ENCODE measurements at regions not wholly inside any gene's neighbourhood (a gene's known extent, or its start where the extent isn't known, plus 50 kb on each side); places are given as distances from the start of the nearest gene placed in this dataset.
"Not testable (repeated sequence)": the region's sequence is repeated elsewhere in the genome, so short reads cannot be mapped to it uniquely, and the experiment has no call there.

GRCh38 chr17:79560527-79560926, 50.3 kb downstream of the RBFOX3 start:
- no peak for DNase-seq

DNA sequence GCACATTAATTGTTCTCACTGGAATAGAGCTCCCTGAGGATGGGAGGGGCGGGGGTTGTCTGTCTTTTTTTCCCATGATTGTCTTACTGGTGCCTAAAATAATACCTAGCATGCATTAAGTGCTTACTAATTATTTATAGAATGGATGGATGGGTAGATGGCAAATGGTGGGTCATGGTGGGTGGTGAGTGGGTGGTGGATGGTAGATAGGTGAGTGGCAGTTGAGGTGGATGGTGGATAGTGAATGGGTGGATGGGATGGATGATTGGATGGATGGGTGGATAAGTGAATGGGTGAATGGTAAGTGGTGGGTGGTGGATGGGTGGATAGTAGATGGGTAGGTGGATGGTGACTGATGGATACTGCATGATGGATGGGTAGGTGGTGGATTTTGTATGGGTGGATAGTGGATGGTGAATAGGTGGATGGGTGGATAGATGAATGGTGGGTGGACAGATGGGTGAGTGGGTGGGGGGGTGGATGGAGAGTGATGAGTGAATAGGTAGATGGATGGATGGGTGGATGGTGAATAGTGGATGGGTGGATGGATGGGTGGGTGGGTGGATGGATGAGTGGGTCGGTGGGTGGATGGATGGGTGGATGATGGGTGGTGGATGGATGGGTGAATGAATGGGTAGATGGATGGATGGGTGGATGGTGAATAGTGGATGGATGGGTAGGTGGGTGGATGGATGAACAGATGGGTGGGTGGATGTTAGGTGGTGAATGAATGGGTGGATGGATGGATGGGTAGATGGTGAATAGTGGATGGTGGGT, 51.6 kb downstream of the RBFOX3 start:
- no peak for DNase-seq

DNA sequence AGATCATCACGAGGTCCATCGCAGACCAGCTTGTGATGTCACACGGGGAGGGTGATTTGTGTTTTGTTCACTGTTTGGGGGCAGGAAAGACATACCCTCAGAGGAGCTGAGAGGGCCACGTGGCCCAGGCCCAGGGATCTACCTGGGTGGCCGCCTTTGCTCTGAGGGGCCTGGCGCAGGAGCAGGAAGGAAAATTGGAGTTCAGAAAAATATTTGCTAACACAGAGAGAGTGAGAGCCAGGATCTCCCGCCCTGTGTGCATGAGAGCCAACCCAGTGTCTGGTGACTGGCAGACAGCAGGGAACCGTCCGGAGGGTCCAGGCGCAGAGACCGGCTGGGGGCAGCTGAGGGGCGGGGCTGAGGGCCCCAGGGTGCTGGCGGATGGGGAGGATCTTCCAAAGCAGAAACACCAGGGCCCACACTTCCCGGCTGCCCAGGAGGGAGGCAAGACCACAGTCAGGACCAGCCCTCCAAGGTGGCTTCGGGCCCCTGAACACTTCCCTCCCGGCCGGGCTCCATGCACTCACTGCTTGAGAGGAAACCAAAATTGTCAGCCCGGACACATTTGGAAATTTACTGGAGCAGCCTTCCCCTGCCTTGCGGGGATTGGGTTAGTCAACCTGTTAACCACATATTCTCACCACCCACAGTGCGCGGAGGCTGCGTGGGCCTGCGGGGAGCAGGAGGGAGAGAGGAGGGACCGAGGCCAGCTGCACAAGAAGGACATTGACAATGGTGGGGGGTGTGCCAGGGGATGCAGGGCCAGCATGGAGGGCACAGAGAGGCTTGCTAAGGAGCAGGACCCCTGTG, 52.6 kb downstream of the RBFOX3 start:
- DNase-seq = no peak

DNA sequence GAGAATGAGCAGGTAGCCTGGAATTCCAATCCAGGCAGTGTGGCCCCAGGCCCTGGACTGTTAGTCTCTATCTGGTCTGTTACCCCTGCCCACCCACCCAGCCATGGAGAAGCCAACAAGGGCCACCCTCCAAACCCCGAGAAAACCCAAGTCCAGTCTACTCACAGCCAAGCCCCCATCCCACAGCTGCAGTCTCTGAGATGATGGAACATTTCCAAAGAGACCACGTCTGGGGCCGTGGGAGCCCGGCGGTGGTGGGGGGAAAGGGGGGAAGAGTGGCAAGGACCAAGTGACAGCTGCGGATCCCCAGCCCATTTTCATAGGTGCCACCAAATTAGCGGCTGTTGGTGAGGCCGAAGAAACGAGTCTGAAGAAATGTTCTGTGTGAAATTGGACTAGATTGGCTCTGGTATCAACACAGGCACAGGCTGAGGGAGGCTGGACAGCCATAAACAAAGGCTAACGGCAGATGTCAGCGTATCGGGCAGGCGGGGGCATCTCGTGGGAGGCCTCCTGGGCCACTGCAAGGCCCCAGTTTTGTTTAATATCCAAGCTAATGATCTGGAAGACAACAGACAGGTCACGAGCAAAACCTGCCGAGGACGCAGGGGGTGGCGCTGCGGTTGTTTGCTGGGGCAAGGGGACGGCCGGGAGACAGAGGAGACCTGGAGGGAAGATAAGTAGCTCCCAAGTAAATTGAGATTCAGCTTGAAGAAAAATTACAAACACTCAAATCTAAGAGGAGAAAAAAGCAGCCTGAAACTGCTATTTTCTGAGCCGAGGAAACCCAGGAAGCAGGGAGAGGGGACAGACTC, 53.4 kb downstream of the RBFOX3 start:
- DNase-seq = no peak

DNA sequence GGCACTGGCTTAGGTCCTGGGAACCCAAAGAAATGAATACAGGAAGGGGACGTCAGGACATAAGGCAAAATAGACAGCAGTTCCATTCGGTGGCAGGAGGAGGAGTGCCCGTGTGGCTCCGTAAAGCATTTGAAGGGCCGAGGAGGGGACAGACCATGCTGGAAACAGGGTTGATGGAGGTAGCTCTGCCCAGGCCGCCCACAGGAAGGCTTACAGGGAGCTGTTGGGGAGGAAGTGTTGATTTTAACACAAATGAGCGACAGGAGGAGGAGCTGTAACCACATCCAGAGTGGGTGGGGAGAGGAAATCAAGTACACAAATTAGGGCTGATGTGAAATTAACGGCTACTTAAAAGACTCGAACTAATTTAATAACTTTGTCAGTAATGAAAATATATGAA, 54.6 kb downstream of the RBFOX3 start:
- DNase-seq = no peak

- DNase-seq = no peak
Measured at GRCh38 chr17:79555543-79555942, 55.3 kb downstream of the RBFOX3 start.

GRCh38 chr17:79554346-79554745, 56.5 kb downstream of the RBFOX3 start:
- DNase-seq = not testable (repeated sequence)

- no peak for DNase-seq
Measured at GRCh38 chr17:79552824-79553223, 58.0 kb downstream of the RBFOX3 start.

DNA sequence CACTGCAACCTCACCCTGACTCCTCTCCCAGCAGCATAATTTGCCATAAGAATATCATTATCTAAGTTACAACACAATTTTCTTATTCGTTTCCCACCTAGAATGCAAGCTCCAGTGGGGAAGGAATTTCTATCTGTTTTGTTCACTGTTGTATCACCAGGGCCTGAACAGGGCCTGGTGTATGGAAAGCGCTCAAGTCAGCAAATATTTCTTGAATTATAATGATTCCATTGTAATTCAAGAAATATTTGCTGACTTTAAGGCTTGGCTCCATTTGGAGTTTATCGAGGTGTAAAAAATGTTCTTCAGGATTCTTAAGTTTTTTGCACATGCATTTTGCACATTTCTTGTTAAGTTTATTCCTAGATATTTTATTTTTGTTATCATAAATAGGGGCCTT, 58.4 kb downstream of the RBFOX3 start:
- no peak for DNase-seq

GRCh38 chr17:79549141-79549915, 61.5 kb downstream of the RBFOX3 start:
- DNase-seq = no peak

GRCh38 chr17:79548116-79548515, 62.7 kb downstream of the RBFOX3 start:
- DNase-seq = no peak

DNA sequence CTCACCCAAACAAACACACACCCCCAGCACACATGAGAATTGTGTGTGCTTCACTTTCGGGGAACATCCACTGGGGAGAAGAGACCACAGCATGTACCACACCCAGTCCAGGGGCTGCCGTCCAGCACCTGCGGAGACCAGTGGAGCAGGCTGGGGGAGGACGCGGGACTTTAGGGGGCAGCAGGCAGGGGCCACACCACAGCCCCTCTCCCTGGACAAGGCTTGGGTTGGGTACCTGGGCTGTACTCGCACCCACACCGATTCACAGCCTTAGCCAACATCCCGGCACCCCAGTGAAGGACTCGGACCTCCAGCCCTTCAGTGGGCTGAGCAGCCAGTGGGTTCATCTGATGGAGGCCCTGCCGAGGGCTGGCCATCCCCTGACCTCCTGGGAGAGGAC, 63.3 kb downstream of the RBFOX3 start:
- DNase-seq = no peak

- DNase-seq = not testable (repeated sequence)
Measured at GRCh38 chr17:79547171-79547570, 63.7 kb downstream of the RBFOX3 start.

DNA sequence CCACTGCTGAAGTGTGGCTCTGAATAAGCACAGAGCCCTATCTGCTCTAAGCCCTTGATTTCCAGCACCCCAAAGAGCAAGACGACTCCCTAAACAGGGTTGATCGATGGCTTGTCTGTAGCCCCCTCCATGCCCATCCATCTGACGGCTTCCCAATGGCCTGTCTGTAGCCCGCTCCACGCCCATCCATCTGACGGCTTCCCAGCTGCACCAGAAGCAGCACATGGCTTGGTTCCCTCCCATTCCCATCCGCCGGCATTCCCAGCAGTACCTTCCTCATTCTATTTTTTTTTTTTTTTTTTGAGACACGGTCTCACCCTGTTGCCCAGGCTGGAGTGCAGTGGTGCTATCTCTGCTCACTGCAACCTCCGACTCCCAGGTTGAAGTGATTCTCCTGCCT, 64.5 kb downstream of the RBFOX3 start:
- DNase-seq = no peak

GRCh38 chr17:79545251-79546005, 65.4 kb downstream of the RBFOX3 start:
- no peak for DNase-seq

DNA sequence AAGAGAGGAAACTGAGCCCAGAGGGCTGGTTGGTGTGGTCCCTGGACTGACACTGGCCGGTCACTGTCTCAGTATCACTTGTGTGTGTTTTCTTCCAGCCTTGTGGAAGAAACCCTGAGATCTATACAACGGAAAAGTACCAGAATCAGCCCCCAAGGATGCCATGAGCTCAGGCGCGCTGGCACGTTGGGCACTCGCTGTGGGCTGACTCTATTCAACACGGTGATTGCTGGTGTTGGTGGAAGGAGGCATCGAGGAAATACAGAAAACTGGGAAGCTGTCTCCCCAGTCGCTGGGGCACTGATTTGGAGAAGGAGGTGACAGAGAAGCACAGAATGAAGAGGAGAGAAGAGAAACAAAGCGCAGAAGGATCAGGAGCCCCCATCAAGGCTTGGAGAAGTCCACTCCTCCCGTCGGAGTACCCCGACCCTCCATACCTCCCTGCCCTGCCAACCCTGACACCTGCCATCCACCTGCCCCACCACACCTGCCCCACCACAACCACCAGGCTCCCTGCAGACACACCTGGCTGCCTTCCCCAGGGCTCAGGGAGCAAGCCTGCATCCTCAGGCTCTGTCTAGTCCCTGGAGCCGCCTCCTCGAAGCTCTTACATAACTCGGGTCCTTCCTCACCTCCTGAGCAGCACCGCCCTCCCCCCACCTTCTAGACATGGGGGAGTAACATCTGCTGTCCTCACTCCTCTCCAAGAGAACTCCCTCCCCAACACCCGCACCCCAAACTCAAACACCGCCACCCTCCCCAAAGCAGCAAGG, 66.5 kb downstream of the RBFOX3 start:
- DNase-seq = no peak

- DNase-seq = no peak
Measured at GRCh38 chr17:79543531-79543930, 67.3 kb downstream of the RBFOX3 start.

- DNase-seq = no peak
Measured at GRCh38 chr17:79542718-79543117, 68.1 kb downstream of the RBFOX3 start.

- DNase-seq = no peak
Measured at GRCh38 chr17:79541056-79541850, 69.6 kb downstream of the RBFOX3 start.
